Activated CD8-positive, alpha-beta memory T cell treated with anti-CD3 and anti-CD28 coated beads, Interleukin-2, amount 10 ng/mL, durations not matched to agents 7 days and 5 days (primary cell): ENCODE measurements at regions not wholly inside any gene's neighbourhood (a gene's known extent, or its start where the extent isn't known, plus 50 kb on each side); places are given as distances from the start of the nearest gene placed in this dataset.

Experiments used
- ATAC-seq: fragments of 150-1000 bp; cut with Tn5 transposase; one replicate; pipeline ENCODE4 v1.10.0; 2021; ENCODE audit warnings: moderate library complexity
- CTCF ChIA-PET: fragments of 350-600 bp; sonication (Branson Sonifier 250); formaldehyde crosslinking; loops from one replicate; lab custom pipeline; 2021; ENCODE audit warnings: antibody characterized with exemption; lab: Charles Lee
- DNase-seq: peaks from one replicate; pipeline ENCODE4 v3.0.0-alpha.2; 2020
- H3K27ac Mint-ChIP-seq: one replicate; pipeline ENCODE4 v1.8.0; 2021; ENCODE audit warnings: mild to moderate bottlenecking, mixed read lengths
- H3K27me3 Mint-ChIP-seq: one replicate; pipeline ENCODE4 v1.8.0; 2021; ENCODE audit warnings: mixed read lengths
- H3K36me3 Mint-ChIP-seq: one replicate; pipeline ENCODE4 v1.8.0; 2021; ENCODE audit warnings: mild to moderate bottlenecking, mixed read lengths
- H3K4me1 Mint-ChIP-seq: one replicate; pipeline ENCODE4 v1.8.0; 2021; ENCODE audit warnings: mixed read lengths
- H3K4me3 Mint-ChIP-seq: one replicate; pipeline ENCODE4 v1.8.0; 2021; ENCODE audit warnings: mild to moderate bottlenecking, moderate library complexity, mixed read lengths
- H3K9me3 Mint-ChIP-seq: one replicate; pipeline ENCODE4 v1.8.0; 2022; ENCODE audit warnings: low read depth, mixed read lengths

DNA sequence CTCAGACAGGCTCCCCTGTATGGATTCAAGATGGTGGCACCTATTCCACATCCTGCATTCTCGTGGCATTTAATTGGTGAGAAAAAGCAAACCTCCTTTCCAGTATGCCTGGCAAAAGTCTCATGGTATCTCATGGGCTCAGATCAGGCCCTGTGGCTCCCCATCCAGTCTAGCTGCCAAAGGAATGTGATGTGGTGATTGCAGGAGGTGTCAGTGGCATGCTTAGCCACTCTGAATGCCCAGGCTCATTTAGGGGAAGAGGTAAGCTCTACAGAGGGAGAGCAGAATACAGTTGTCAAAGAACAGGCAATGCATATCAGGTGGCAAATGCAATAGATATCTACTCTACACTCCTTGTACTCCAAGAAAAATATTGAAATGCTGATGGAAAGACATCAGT, 146.7 kb downstream of the SPATA19 start:
- ATAC-seq (no peak), DNase-seq (no peak)
- Mint-ChIP-seq H3K27me3 (no peaks in the 10 kb centered on the region), H3K4me1 (no peaks in the 10 kb centered on the region), H3K36me3 (no peaks in the 10 kb centered on the region), H3K27ac (no peak overlapping the region), H3K4me3 (no peak overlapping the region), H3K9me3 (no peaks in the 10 kb centered on the region)
- CTCF ChIA-PET = no interaction called here

DNA sequence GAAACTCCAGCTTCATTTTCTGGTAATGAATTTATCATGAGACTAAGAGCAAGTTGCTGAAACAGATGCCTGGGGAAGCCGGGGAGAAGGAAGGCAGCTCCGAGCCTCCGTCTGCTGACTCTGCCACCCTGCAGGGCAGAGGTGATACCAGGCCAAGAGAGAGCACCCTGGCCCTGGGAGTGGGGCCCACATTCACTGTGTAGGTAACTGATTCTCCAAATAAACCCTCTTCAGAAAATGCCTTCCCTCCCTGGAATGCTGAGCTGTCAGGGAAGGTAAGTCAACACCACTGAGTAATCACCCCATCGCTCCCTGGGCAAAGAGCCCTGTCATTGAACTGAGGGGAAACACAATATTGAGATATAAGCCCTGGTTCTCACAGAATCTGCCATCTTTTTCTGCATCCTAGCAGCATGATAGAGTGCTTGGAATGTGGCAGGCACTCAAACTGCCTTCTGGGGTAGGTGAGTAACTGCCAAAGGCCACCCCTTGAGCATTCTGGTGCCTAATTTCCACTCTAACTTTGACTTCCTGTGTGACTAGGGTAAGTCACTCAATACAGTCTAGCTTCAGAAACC, 147.6 kb downstream of the SPATA19 start:
- Mint-ChIP-seq H3K27me3 (no peaks in the 10 kb centered on the region), H3K4me1 (no peaks in the 10 kb centered on the region), H3K9me3 (no peaks in the 10 kb centered on the region), H3K27ac (no peak overlapping the region), H3K4me3 (no peak overlapping the region), H3K36me3 (no peaks in the 10 kb centered on the region)
- no peak for ATAC-seq
- CTCF ChIA-PET = no interaction called here
- DNase-seq = no peak

DNA sequence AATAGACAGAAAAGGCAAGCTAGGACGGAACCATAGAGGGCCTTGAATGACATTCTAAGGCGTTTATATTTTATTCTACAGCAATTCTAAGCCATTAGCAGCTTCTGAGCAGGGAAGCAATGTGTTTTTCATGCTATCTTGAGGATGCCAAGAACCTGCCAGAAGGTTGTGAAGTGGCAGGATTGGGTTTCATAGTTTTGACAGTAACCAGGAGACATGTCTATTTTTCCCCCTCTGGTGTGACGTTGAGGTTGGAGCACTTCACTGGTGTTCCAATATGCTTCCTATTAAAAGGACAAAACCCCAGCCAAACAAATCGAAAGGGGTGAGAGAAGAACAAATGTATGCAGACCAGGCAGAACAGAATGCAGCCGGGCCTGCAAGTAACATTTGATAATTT, 148.2 kb downstream of the SPATA19 start:
- Mint-ChIP-seq H3K36me3 (no peaks in the 10 kb centered on the region), H3K27me3 (no peaks in the 10 kb centered on the region), H3K27ac (no peak overlapping the region), H3K4me1 (no peaks in the 10 kb centered on the region), H3K9me3 (no peaks in the 10 kb centered on the region), H3K4me3 (no peak overlapping the region)
- CTCF ChIA-PET = no interaction called here
- ATAC-seq (no peak), DNase-seq (no peak)

DNA sequence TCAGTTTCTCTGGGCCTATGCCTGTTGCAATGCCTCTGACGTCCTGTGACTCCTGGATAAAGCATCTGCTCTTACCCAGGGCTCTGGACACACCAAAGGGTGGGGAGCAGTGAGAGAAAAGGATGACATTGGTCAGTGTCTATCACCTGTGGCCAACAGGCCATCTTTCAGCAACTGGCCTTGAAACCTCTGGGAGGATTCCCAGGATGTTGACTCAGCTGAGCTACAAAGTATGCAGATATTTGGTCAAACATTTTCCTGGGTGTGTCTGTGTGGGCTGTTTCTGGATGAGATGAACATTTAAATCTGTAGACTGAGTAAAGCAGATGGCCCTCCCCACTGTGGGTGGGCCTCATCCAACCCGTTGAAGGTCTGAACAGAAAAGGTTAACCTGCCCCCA, 149.9 kb downstream of the SPATA19 start:
- Mint-ChIP-seq H3K4me1 (no peaks in the 10 kb centered on the region), H3K4me3 (no peak overlapping the region), H3K36me3 (no peaks in the 10 kb centered on the region), H3K9me3 (no peaks in the 10 kb centered on the region), H3K27me3 (no peaks in the 10 kb centered on the region), H3K27ac (no peak overlapping the region)
- CTCF ChIA-PET = no interaction called here
- ATAC-seq = no peak
- peak; percentile 14 for DNase-seq

DNA sequence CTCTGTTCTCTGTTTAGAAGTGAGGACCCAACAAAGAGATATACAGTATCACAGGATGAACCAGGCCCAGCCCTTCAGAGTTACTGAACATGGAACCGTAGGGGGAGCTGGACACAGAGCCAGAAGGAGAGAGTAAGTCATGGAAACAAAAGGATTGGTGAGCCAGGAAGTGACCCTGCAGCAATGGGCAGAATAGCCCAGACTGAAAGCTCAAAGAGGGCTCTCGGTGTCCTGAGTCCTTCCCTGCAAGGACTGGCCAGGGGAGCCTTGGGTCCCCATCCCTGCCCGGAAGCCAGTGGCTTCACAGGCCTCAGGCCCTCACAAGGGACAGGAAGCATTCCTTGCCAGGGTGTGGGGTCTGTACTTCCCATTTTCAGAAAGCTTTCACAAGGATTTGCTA, 150.6 kb downstream of the SPATA19 start:
- no peaks in the 10 kb centered on the region for H3K9me3 Mint-ChIP-seq
- H3K36me3 Mint-ChIP-seq = no peaks in the 10 kb centered on the region
- H3K27me3 Mint-ChIP-seq = no peaks in the 10 kb centered on the region
- CTCF ChIA-PET = no interaction called here
- H3K27ac Mint-ChIP-seq = no peak overlapping the region
- H3K4me1 Mint-ChIP-seq = no peaks in the 10 kb centered on the region
- no peak overlapping the region for H3K4me3 Mint-ChIP-seq
- peak; percentile 16 for DNase-seq
- no peak for ATAC-seq

DNA sequence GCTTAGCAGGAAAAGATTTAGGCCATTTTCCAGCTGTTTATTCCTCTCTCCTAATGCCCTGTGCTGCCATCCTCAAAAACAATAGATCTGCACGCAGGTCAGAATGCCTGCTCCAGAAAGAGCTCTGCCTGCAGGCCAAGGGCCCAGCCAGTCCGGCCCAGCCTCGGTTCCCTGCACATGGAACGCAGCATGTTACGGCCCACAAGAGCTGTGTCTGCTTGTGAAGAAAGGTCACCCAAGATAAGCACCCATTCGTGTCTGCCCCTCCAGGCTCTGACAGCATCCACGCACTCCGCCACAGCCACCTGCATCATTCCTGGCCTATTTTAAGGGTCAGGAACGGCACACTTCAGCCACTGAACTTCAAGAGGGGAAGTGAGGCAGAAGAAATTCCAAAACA, 152.2 kb downstream of the SPATA19 start:
- Mint-ChIP-seq H3K36me3 (no peaks in the 10 kb centered on the region), H3K4me3 (no peak overlapping the region), H3K27me3 (no peaks in the 10 kb centered on the region), H3K27ac (no peak overlapping the region), H3K4me1 (no peaks in the 10 kb centered on the region), H3K9me3 (no peaks in the 10 kb centered on the region)
- ATAC-seq (no peak), DNase-seq (peak; percentile 26)
- CTCF ChIA-PET = no interaction called here

DNA sequence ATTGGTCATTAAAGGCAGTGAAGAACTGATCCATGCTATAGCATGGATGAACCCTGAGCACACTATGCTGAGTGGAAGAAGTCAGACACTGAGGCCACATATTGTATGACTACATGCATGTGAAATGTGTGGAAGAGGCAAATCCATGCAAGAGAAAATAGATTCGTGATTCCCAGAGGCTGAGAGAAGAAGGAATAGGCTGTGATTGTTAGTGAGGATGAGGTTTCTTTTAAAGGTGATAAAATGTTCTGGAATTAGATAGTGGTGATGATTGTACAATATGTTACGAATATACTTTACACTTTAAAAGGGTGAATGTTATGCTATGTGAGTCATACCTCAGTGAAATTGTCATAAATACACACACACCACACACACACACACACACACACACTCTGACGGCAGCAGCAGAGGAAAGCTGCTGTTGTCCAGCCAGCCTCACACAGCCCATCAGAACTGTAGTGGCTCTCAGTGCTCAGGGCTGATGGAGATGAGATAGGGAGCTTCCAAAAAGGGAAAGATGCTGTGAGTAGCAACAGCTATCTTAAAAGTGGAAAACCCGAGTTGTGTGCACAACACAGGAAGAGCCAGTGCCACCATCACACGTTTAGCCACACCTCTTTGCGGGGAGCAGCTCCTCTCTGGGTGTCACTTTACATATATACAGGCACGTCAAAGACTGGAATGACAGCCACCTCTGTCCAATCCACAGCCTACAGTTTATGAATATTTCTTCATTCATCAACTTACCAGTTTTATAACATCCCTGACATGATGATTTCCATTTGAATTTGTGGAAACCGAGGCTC, 153.0 kb downstream of the SPATA19 start:
- no peaks in the 10 kb centered on the region for H3K27me3 Mint-ChIP-seq
- no peak overlapping the region for H3K27ac Mint-ChIP-seq
- no peak overlapping the region for H3K4me3 Mint-ChIP-seq
- DNase-seq (peak; percentile 21), ATAC-seq (no peak)
- H3K36me3 Mint-ChIP-seq = no peaks in the 10 kb centered on the region
- no peaks in the 10 kb centered on the region for H3K4me1 Mint-ChIP-seq
- no peaks in the 10 kb centered on the region for H3K9me3 Mint-ChIP-seq
- CTCF ChIA-PET = no interaction called here

DNA sequence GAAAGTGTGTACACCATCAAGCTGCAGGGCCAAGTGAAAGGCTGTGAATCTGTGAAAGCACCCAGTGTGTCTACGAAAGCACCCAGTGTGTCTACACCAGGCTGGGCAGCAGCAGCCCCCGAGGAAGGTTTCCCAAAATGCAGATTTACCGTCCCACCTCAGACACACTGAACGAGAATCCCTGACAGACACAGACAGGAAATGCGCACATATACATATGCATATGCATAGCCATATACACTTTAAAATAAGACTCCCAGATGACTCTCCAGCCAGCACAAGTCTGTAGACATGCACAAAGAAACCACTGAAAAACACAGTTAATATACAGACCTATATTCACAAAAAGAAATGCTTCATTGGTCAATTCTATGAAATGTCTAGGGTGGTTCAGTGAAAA, 155.5 kb upstream of the OPCML start:
- H3K36me3 Mint-ChIP-seq = no peaks in the 10 kb centered on the region
- H3K4me3 Mint-ChIP-seq = no peak overlapping the region
- H3K27me3 Mint-ChIP-seq = no peaks in the 10 kb centered on the region
- ATAC-seq (no peak), DNase-seq (no peak)
- no peak overlapping the region for H3K27ac Mint-ChIP-seq
- no peaks in the 10 kb centered on the region for H3K4me1 Mint-ChIP-seq
- no peaks in the 10 kb centered on the region for H3K9me3 Mint-ChIP-seq
- CTCF ChIA-PET = no interaction called here

DNA sequence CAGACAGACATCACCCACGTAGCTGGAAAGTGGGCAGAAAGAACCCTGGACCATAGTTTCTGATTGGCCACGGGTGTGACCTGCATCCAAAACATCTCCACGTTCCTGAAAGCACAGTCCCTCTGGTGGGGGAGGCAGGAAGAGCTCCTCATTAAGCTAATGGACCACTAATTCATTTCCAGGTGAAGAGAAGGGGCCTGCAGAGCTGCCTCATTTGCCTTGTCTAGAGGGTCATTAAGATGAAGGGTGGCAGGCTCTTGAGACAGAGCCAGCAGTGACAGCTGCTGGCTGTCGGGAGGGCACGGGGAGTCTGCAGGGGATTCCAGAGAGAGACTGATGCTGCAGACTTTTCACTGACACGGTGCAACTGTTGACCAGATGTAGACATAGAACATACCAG, 149.6 kb upstream of the OPCML start:
- CTCF ChIA-PET = no interaction called here
- no peaks in the 10 kb centered on the region for H3K36me3 Mint-ChIP-seq
- no peak overlapping the region for H3K4me3 Mint-ChIP-seq
- H3K27ac Mint-ChIP-seq = no peak overlapping the region
- DNase-seq (no peak), ATAC-seq (no peak)
- no peaks in the 10 kb centered on the region for H3K4me1 Mint-ChIP-seq
- H3K27me3 Mint-ChIP-seq = peaks cover 3% of the 10 kb centered on the region
- no peaks in the 10 kb centered on the region for H3K9me3 Mint-ChIP-seq

DNA sequence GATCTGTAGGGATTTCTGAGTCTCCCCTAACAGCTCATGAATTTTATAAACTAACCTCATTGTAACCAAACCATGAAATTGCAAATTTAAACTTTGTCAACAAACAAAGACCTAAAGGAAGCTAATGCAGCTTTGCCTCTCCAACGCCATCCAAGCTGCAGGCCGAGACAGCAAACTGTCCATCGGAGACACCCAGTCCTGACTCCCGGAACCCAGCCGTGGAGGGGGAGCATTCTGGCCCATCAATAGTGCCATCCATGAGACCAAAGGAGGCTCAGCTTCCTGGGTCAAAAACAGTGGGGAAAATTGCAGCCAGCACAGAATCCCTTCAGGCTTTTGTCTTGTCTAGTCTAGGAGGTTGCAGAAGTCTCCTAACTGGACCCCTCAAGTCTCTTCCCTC, 147.6 kb upstream of the OPCML start:
- ATAC-seq (no peak), DNase-seq (no peak)
- H3K9me3 Mint-ChIP-seq = no peaks in the 10 kb centered on the region
- no peak overlapping the region for H3K4me3 Mint-ChIP-seq
- H3K36me3 Mint-ChIP-seq = no peaks in the 10 kb centered on the region
- CTCF ChIA-PET = no interaction called here
- H3K27ac Mint-ChIP-seq = no peak overlapping the region
- peaks cover 3% of the 10 kb centered on the region for H3K27me3 Mint-ChIP-seq
- H3K4me1 Mint-ChIP-seq = no peaks in the 10 kb centered on the region

DNA sequence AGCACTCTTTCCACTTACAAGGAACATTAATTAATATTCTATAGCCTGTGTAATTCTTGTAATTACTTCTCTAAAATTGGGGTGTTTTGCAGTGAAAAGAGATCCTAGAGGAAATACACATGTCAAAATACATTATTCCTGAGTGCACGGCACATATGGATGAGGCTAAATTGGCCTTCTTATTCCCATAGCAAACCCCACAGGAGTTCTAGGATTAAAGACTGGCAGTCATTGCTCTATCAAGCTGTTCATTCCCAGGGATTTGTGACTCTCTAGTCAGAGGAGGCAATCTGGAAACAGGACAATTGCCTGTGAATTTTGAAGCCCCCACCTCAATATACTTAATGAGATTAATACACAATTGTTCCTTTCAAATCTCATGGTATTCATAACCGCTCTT, 145.9 kb upstream of the OPCML start:
- Mint-ChIP-seq H3K9me3 (no peaks in the 10 kb centered on the region), H3K4me3 (no peak overlapping the region), H3K27ac (no peak overlapping the region), H3K36me3 (no peaks in the 10 kb centered on the region), H3K27me3 (peaks cover 3% of the 10 kb centered on the region), H3K4me1 (no peaks in the 10 kb centered on the region)
- CTCF ChIA-PET = no interaction called here
- ATAC-seq (no peak), DNase-seq (no peak)

DNA sequence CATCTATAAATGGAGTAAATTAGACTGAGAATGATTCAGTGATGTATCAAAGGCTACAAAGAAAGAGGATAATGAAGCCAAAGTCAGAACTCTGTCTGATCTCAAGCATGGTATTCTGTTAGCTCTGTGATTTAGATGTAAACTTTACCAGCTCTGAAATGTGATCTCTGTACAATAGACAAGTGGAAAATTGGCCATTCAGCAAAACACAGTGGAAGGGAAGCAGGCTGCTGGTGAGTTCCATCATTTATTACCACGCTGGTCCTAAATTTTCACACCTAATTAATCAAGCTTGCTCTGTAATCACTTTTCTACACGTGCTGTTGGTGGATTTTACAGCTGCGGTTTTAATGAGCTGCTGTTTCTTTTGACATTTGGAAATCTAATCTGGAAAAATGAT, 145.1 kb upstream of the OPCML start:
- Mint-ChIP-seq H3K36me3 (no peaks in the 10 kb centered on the region), H3K4me3 (no peak overlapping the region), H3K4me1 (no peaks in the 10 kb centered on the region), H3K9me3 (no peaks in the 10 kb centered on the region), H3K27ac (no peak overlapping the region), H3K27me3 (no peaks in the 10 kb centered on the region)
- CTCF ChIA-PET = no interaction called here
- ATAC-seq (no peak), DNase-seq (no peak)

DNA sequence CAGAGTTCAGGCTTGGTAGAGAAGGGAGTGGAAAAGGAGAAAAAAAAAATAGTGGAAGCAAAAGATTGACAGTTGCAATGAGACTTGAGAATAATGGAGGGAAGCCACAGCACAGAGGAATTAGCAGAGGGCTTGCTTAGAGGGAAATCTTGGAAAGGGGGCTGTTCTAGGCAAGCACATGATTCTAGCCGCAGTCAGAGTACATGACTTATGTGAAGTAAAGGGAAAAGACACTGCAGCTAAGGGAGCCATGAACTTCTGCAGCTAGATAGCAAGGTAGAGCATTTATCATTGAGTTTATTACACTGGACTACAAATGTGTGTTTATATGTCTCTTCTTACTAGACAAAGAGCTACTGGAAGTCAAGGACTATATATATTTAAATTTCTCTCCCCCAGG, 144.0 kb upstream of the OPCML start:
- Mint-ChIP-seq H3K4me1 (no peaks in the 10 kb centered on the region), H3K27me3 (no peaks in the 10 kb centered on the region), H3K27ac (no peak overlapping the region), H3K36me3 (no peaks in the 10 kb centered on the region), H3K4me3 (no peak overlapping the region), H3K9me3 (no peaks in the 10 kb centered on the region)
- DNase-seq = no peak
- CTCF ChIA-PET = no interaction called here
- no peak for ATAC-seq

DNA sequence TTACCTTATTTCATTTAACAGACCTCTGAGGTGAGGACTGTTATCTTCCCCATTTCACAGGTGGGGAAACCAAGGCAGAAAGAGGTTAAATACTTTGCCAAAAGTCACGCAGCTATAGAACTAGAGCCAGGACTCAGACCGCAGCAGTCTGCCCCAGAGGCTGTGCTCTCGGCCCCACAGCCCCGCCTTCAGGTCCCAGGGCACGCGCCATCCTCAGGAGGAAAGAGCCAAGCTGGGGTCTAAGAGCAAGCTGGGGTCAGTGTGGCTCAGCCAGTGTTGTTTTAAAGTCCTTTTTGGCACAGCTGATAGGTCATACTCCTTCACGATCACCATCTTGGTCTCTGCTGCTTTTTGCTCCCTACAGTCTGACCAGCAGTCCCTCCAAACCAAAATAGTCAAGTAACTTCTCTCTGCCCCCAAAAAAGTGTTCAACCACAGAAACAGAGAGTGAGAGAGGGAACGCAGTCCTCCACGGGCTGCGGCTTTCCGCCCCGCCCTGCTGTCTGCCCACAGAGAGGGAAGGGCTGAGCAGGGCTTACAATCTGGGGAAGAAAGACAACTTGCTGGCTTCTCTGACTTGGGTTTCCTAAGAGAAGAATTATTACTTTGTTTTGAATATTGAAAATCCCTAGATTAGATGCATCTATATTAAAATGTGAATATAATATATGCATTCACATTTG, 137.2 kb upstream of the OPCML start:
- no peak for DNase-seq
- no peaks in the 10 kb centered on the region for H3K36me3 Mint-ChIP-seq
- H3K27me3 Mint-ChIP-seq = no peaks in the 10 kb centered on the region
- CTCF ChIA-PET = no interaction called here
- no peak for ATAC-seq
- H3K4me3 Mint-ChIP-seq = no peak overlapping the region
- H3K4me1 Mint-ChIP-seq = peaks cover 3% of the 10 kb centered on the region
- H3K27ac Mint-ChIP-seq = no peak overlapping the region
- H3K9me3 Mint-ChIP-seq = no peaks in the 10 kb centered on the region
